ENCODE measurements at regions not wholly inside any gene's neighbourhood (a gene's known extent, or its start where the extent isn't known, plus 50 kb on each side); places are given as distances from the start of the nearest gene placed in this dataset.

- no peak for DNase-seq
- Histone ChIP-seq H3K27ac (no peak overlapping the region), H3K4me3 (ENCODE audit: low read depth, low read length) (no peak overlapping the region), H3K27me3 (replicated peaks) (no peaks in the 10 kb centered on the region), H3K36me3 (replicated peaks) (no peaks in the 10 kb centered on the region)
- in situ Hi-C loops (cut with HindIII; ENCODE audit: low pct_ligation_motif_present, low sequenced_read_pairs) = no loop called here
- no peak for TF ChIP-seq CTCF (IDR thresholded peaks at IDR 0.05; ENCODE audit: low read depth, low read length, missing control alignments)
Observed at GRCh38 chr7:47149971-47150370, 431.9 kb downstream of the TNS3 start.

DNA sequence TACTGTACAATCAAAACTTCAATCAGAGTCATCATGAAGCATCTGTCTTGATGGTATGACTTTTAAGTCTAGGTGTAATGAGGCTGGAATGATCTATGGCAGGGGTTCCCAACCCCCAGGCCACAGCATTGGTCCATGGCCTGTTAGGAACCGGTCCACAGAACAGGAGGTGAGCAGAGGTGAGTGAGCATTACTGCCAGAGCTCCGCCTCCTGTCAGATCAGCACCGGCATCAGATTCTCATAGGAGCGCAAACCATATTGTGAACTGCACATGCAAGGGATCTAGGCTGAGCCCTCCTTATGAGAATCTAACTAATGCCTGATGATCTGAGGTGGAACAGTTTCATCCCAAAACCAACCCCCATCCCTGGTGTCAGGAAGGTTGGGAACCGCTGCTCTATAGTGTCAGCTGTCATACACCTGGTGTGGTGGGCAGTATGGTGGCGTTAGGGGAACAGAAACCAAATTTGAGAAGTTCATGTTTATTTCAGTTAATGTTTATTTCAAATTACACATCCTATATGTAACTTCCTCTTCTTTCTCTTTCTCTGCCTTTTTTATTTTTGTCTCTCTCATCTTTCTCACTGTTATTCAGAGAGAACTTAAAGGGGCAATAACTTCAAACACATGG is 432.6 kb downstream of the TNS3 start:
- H3K4me3 ChIP-seq (ENCODE audit: low read depth, low read length) = no peak overlapping the region
- no peaks in the 10 kb centered on the region for H3K27me3 ChIP-seq (replicated peaks)
- H3K27ac ChIP-seq = no peak overlapping the region
- in situ Hi-C loops (cut with HindIII; ENCODE audit: low pct_ligation_motif_present, low sequenced_read_pairs) = no loop called here
- H3K36me3 ChIP-seq (replicated peaks) = no peaks in the 10 kb centered on the region
- no peak for DNase-seq
- no peak for TF ChIP-seq CTCF (IDR thresholded peaks at IDR 0.05; ENCODE audit: low read depth, low read length, missing control alignments)

DNA sequence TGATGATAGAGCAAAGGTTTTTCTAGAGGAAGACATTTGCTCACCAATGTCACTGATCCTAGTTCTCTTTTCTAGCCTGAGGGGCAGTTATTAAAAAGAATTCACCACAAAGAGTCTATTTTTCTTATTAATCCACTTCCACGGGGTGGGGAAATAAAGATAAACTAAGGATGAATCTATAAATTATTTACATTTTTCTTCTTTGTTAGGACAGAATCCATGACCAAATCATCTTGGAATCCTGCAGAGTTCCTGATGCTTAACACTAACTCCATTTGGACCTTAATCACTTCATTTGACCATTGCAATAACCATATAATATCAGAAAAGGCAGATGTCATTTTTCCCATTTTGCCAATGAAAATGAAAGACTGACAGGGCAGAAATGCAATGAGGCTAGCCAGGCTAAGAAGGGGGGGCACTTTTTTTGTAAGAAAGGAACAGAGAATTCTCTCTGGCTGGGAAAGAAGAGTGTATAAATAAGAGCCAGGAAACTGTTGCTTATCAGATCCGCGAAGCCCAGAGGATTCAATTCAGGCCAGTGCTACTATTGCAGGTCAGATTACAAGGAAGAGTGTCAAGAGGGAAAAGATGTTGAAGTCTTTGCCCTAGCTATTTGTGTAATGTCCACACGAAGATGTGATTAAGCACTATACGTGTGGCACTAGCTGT is 433.2 kb downstream of the TNS3 start:
- no peak for DNase-seq
- H3K27me3 ChIP-seq (replicated peaks) = no peaks in the 10 kb centered on the region
- no peak for TF ChIP-seq CTCF (IDR thresholded peaks at IDR 0.05; ENCODE audit: low read depth, low read length, missing control alignments)
- H3K4me3 ChIP-seq (ENCODE audit: low read depth, low read length) = no peak overlapping the region
- no peaks in the 10 kb centered on the region for H3K36me3 ChIP-seq (replicated peaks)
- in situ Hi-C loops (cut with HindIII; ENCODE audit: low pct_ligation_motif_present, low sequenced_read_pairs) = no loop called here
- H3K27ac ChIP-seq = no peak overlapping the region

GRCh38 chr7:47147213-47147631 is 434.7 kb downstream of the TNS3 start:
- Histone ChIP-seq H3K36me3 (replicated peaks) (no peaks in the 10 kb centered on the region), H3K27ac (no peak overlapping the region), H3K27me3 (replicated peaks) (no peaks in the 10 kb centered on the region), H3K4me3 (ENCODE audit: low read depth, low read length) (no peak overlapping the region)
- no peak for DNase-seq
- TF ChIP-seq CTCF (IDR thresholded peaks at IDR 0.05; ENCODE audit: low read depth, low read length, missing control alignments) = no peak
- in situ Hi-C loops (cut with HindIII; ENCODE audit: low pct_ligation_motif_present, low sequenced_read_pairs) = no loop called here

DNA sequence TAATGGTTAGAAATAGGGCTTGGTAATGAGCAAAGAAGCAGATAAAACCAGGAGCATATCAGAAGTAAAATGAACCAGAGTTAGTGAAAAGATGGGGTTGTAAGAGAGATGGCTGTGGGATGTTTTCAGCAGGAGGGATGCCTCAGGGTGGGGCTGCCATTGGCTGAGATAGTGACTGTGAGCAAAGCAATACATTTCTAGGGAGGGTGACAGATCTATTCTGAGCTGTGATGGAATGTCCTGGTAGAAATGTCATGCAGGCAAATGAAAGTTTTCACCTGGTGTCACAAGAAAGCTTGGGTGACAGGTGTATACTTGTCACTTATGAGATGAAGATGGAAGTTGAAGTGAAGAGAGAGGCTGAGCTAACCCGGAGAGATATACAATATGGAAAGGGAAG is 435.9 kb downstream of the TNS3 start:
- Histone ChIP-seq H3K36me3 (replicated peaks) (no peaks in the 10 kb centered on the region), H3K4me3 (ENCODE audit: low read depth, low read length) (no peak overlapping the region), H3K27ac (no peak overlapping the region), H3K27me3 (replicated peaks) (no peaks in the 10 kb centered on the region)
- TF ChIP-seq CTCF (IDR thresholded peaks at IDR 0.05; ENCODE audit: low read depth, low read length, missing control alignments) = no peak
- in situ Hi-C loops (cut with HindIII; ENCODE audit: low pct_ligation_motif_present, low sequenced_read_pairs) = no loop called here
- no peak for DNase-seq

All from brain microvascular endothelial cell (primary cell).